DND-41 (cell line): ENCODE measurements at regions not wholly inside any gene's neighbourhood (a gene's known extent, or its start where the extent isn't known, plus 50 kb on each side); places are given as distances from the start of the nearest gene placed in this dataset.

Experiments
- CTCF ChIP-seq: IDR thresholded peaks from 2 replicates; pipeline ENCODE4 v1.5.1; 2012; ENCODE audit warnings: borderline replicate concordance, low read length, moderate library complexity, mild to moderate bottlenecking; ENCODE audit not compliant: poor library complexity, severe bottlenecking; ENCODE audit errors: extremely low read depth
- EZH2 ChIP-seq: IDR thresholded peaks from 3 replicates; pipeline ENCODE4 v1.6.1; 2012; ENCODE audit warnings: borderline replicate concordance, low read depth, mild to moderate bottlenecking, moderate library complexity, low read length, inconsistent platforms; ENCODE audit not compliant: severe bottlenecking

- TF ChIP-seq CTCF: no peak
- TF ChIP-seq EZH2: no peak
Observed at GRCh38 chr9:80878556-80878955, 810.8 kb downstream of the TLE1 start.
